ENCODE measurements at regions not wholly inside any gene's neighbourhood (a gene's known extent, or its start where the extent isn't known, plus 50 kb on each side); places are given as distances from the start of the nearest gene placed in this dataset.

DNA sequence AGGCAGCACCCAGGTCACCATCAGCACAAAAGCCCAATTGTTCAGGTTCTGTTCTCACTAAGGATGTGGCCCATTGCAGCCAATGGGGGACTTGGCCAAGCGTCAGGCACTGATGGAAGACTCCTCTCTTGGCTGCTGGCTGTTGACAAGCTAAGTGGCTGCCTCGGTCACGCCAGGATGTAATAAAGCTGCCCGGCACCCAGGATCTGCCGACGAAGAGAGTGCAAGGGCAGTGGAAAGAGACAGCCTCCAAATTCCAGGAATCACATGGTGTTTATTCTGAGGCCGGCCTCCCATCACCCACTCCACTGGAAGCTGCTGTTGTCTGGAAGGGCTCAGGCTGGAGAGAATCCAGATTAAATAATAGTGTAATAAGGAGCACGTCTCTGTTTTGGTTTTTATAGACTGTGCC is 451.8 kb upstream of the TBX3 start:
- Histone ChIP-seq H4K20me1 (replicated peaks; ENCODE audit: control insufficient read depth, extremely low read depth, insufficient read depth, low read length) (no peaks in the 10 kb centered on the region), H3K27me3 (ENCODE audit: control insufficient read depth in 2 of 2, insufficient read depth in 2 of 2, low read length in 2 of 2) (no peaks in the 10 kb centered on the region), H3K4me1 (ENCODE audit: control insufficient read depth, extremely low read depth, insufficient read depth, low read length) (no peaks in the 10 kb centered on the region), H3K4me2 (ENCODE audit: insufficient read depth, low read length) (no peak overlapping the region), H3K9me1 (replicated peaks; ENCODE audit: control insufficient read depth, extremely low read depth, insufficient read depth, low read length) (no peaks in the 10 kb centered on the region), H2AFZ (ENCODE audit: low read depth, low read length) (no peak overlapping the region), H3K9me3 (replicated peaks; ENCODE audit: control insufficient read depth, insufficient read depth, low read length) (peaks cover 4% of the 10 kb centered on the region), H3K4me3 (replicated peaks in 1 of 3; ENCODE audit: insufficient read depth in 1 of 3, low read depth in 1 of 3, low read length in 3 of 3) (no peak overlapping the region), H3K27ac (ENCODE audit: insufficient read depth, low read depth, low read length) (no peak overlapping the region), H3K36me3 (ENCODE audit: control insufficient read depth in 2 of 2, extremely low read depth in 1 of 2, insufficient read depth in 2 of 2, low read length in 2 of 2) (no peaks in the 10 kb centered on the region), H3K79me2 (ENCODE audit: control insufficient read depth, insufficient read depth, low read length) (no peaks in the 10 kb centered on the region), H3K9ac (replicated peaks; ENCODE audit: extremely low read depth, insufficient read depth, low read length) (no peak overlapping the region)
- DNase-seq (ENCODE audit: low read depth, low spot score), result no peak
- ChIA-PET POLR2A (no interaction called here), CTCF (no interaction called here)
- dilution Hi-C loops (cut with MboI; ENCODE audit: extremely low pct_ligation_motif_present, low sequenced_read_pairs), result no loop called here
- FAIRE-seq, result no peak
- TF ChIP-seq GATA2 (IDR thresholded peaks at IDR 0.05; ENCODE audit: insufficient read depth, insufficient read length, low read depth, low read length) (no peak), JUN (IDR thresholded peaks at IDR 0.05; ENCODE audit: borderline replicate concordance, insufficient read depth, insufficient read length, low read depth) (no peak), POLR2A (IDR thresholded peaks at IDR 0.05; ENCODE audit: low read depth, low read length) (no peak), MYC (IDR thresholded peaks at IDR 0.05; ENCODE audit: low read depth, low read length) (no peak), POLR2AphosphoS5 (IDR thresholded peaks at IDR 0.05; ENCODE audit: insufficient read depth, low read depth, low read length) (no peak)
- TF ChIP-seq, protein P1, sequence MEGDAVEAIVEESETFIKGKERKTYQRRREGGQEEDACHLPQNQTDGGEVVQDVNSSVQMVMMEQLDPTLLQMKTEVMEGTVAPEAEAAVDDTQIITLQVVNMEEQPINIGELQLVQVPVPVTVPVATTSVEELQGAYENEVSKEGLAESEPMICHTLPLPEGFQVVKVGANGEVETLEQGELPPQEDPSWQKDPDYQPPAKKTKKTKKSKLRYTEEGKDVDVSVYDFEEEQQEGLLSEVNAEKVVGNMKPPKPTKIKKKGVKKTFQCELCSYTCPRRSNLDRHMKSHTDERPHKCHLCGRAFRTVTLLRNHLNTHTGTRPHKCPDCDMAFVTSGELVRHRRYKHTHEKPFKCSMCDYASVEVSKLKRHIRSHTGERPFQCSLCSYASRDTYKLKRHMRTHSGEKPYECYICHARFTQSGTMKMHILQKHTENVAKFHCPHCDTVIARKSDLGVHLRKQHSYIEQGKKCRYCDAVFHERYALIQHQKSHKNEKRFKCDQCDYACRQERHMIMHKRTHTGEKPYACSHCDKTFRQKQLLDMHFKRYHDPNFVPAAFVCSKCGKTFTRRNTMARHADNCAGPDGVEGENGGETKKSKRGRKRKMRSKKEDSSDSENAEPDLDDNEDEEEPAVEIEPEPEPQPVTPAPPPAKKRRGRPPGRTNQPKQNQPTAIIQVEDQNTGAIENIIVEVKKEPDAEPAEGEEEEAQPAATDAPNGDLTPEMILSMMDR (IDR thresholded peaks at IDR 0.05; ENCODE audit: extremely low read depth in 1 of 2, insufficient read depth in 1 of 2, low read depth in 1 of 2, low read length in 2 of 2), result no peak
- BruUV-seq (replicated peaks), result no TSS peak
- intact Hi-C loops (cut with micrococcal nuclease), result no loop called here

DNA sequence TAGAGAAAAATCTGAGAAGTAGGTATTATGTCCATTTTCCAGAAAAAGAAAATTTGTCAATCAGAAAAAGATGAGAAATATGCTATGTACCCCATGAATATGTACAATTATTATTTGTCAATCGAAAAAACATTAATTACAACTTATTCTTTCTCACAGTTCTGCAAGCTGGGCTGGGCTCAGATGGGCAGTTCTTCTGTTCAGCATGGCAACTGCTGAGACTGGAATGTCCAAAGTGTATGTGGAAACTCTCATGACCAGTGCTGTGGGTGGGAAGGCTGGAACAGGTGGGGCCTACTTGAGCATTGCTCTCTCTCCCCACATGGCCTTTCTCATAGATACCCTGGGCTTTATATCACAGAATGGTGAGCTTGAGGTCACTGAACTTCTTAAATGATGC is 450.3 kb upstream of the TBX3 start:
- BruUV-seq (replicated peaks), result no TSS peak
- Histone ChIP-seq H3K36me3 (ENCODE audit: control insufficient read depth in 2 of 2, extremely low read depth in 1 of 2, insufficient read depth in 2 of 2, low read length in 2 of 2) (no peaks in the 10 kb centered on the region), H3K79me2 (ENCODE audit: control insufficient read depth, insufficient read depth, low read length) (no peaks in the 10 kb centered on the region), H3K4me2 (ENCODE audit: insufficient read depth, low read length) (no peak overlapping the region), H3K9ac (replicated peaks; ENCODE audit: extremely low read depth, insufficient read depth, low read length) (no peak overlapping the region), H4K20me1 (replicated peaks; ENCODE audit: control insufficient read depth, extremely low read depth, insufficient read depth, low read length) (no peaks in the 10 kb centered on the region), H2AFZ (ENCODE audit: low read depth, low read length) (no peak overlapping the region), H3K9me1 (replicated peaks; ENCODE audit: control insufficient read depth, extremely low read depth, insufficient read depth, low read length) (no peaks in the 10 kb centered on the region), H3K4me1 (ENCODE audit: control insufficient read depth, extremely low read depth, insufficient read depth, low read length) (no peaks in the 10 kb centered on the region), H3K4me3 (replicated peaks in 1 of 3; ENCODE audit: insufficient read depth in 1 of 3, low read depth in 1 of 3, low read length in 3 of 3) (no peak overlapping the region), H3K9me3 (replicated peaks; ENCODE audit: control insufficient read depth, insufficient read depth, low read length) (peaks cover 4% of the 10 kb centered on the region), H3K27me3 (ENCODE audit: control insufficient read depth in 2 of 2, insufficient read depth in 2 of 2, low read length in 2 of 2) (no peaks in the 10 kb centered on the region), H3K27ac (ENCODE audit: insufficient read depth, low read depth, low read length) (no peak overlapping the region)
- TF ChIP-seq, protein P1 (IDR thresholded peaks at IDR 0.05; ENCODE audit: extremely low read depth in 1 of 2, insufficient read depth in 1 of 2, low read depth in 1 of 2, low read length in 2 of 2), result no peak
- TF ChIP-seq POLR2A (IDR thresholded peaks at IDR 0.05; ENCODE audit: low read depth, low read length), result no peak
- no peak for TF ChIP-seq EZH2 (IDR thresholded peaks at IDR 0.05; ENCODE audit: borderline replicate concordance, low read depth, low read length, severe bottlenecking)
- ChIA-PET POLR2A (no interaction called here), CTCF (no interaction called here)
- intact Hi-C loops (cut with micrococcal nuclease) (no loop called here), dilution Hi-C loops (cut with MboI; ENCODE audit: extremely low pct_ligation_motif_present, low sequenced_read_pairs) (no loop called here)
- no peak for FAIRE-seq
- no peak for DNase-seq (ENCODE audit: low read depth, low spot score)

Measured in endothelial cell of umbilical vein (primary cell).